Aorta (tissue), 5 donors: ENCODE measurements at regions not wholly inside any gene's neighbourhood (a gene's known extent, or its start where the extent isn't known, plus 50 kb on each side); places are given as distances from the start of the nearest gene placed in this dataset.
"Not testable (repeated sequence)": the region's sequence is repeated elsewhere in the genome, so short reads cannot be mapped to it uniquely, and the experiment has no call there.

ENCODE experiments used
- ATAC-seq: fragments of 200-7000 bp; cut with Tn5 transposase; one replicate; pipeline ENCODE4 v1.9.1; 2022; ENCODE audit warnings: moderate library complexity; ENCODE audit not compliant: low FRiP score
- DNase-seq, 2 donors: peaks; one replicate each; pipeline ENCODE4 v3.0.0-alpha.2; 2020
- H3K27ac ChIP-seq, 2 donors: one replicate each; pipeline ENCODE4 v1.5.1; 2013; ENCODE audit warnings: low read length in 2 of 2, mild to moderate bottlenecking in 2 of 2, moderate library complexity in 2 of 2, control low read depth in 1 of 2, inconsistent platforms in 1 of 2, low read depth in 1 of 2
- H3K27me3 ChIP-seq, 2 donors: one replicate each; pipeline ENCODE4 v1.6.1; 2013; ENCODE audit warnings: control low read depth in 1 of 2, low read length in 1 of 2, mild to moderate bottlenecking in 1 of 2, moderate library complexity in 1 of 2; ENCODE audit not compliant: insufficient read depth in 2 of 2, control insufficient read depth in 1 of 2
- H3K36me3 ChIP-seq, 2 donors: one replicate each; pipeline ENCODE4 v1.6.1; 2013; ENCODE audit warnings: control low read depth in 1 of 2, low read length in 1 of 2, mild to moderate bottlenecking in 1 of 2; ENCODE audit not compliant: insufficient read depth in 2 of 2, control insufficient read depth in 1 of 2
- H3K4me1 ChIP-seq, 2 donors: one replicate each; pipeline ENCODE4 v1.6.1; 2013; ENCODE audit warnings: low read length in 2 of 2, control low read depth in 1 of 2, mild to moderate bottlenecking in 1 of 2, moderate library complexity in 1 of 2; ENCODE audit not compliant: insufficient read depth in 2 of 2, control insufficient read depth in 1 of 2
- H3K4me3 ChIP-seq, 2 donors: one replicate each; pipeline ENCODE4 v1.5.1; 2013; ENCODE audit warnings: low read length in 2 of 2, control low read depth in 1 of 2, mild to moderate bottlenecking in 1 of 2
- H3K9me3 ChIP-seq: one replicate; pipeline ENCODE4 v1.6.1; 2013; ENCODE audit warnings: mild to moderate bottlenecking, low read length; ENCODE audit not compliant: control insufficient read depth
- WGBS, 2 donors: extraction: QIAGEN DNeasy Blood & Tissue Kit; methylation state at CpG; one replicate each; pipeline ENCODE4 v1.1.7; 2013; 5-methylcytosine and 5-hydroxymethylcytosine counted together
- intact Hi-C, 2 donors: fragments of 100-400 bp; cut with DNase I; formaldehyde crosslinking; loops; one replicate each; pipeline versions ENCODE4 v1.14.2 to v1.15.0; 2022
- donor health status: healthy with polysubstance abuse.
- donor health status: Bipolar disorder and iron deficiency.
- donor health status: DM: no; HTN: no; CAD: no.
- donor health status: DM: no; HTN: no; CAD: no.
- donor health status: DM: yes; HTN: yes; CAD: no.

DNA sequence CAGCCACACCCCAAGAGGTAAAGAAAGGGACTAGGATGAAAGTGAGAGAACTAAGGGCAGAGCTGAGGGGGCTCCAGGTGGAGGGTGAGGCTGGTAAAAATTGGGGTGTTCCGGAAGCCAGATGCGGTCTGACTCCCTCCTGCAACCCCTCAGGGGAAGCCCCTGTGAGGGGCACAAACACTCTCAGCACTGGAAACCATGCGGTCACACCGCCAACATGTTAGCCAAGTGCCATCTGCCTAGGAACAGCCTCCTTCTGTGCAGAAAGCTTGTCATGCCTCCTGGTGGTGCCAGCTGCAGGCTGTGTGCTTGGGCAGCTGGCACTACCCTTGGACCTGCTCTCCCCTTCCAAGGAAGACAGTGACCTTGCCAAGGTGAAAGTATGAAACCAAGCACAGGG, 83.5 kb upstream of the RPL38 start:
- WGBS, 2 donors, result 90 to 91% methylated on average over 4 of the region's 4 CpGs
- H3K36me3 ChIP-seq, result no peaks in the 10 kb centered on the region
- no peak for DNase-seq
- intact Hi-C loops, result no loop called here
- H3K9me3 ChIP-seq, result no peaks in the 10 kb centered on the region
- ATAC-seq, result no peak
- no peak overlapping the region for H3K4me3 ChIP-seq
- H3K4me1 ChIP-seq, result no peaks in the 10 kb centered on the region
- no peak overlapping the region for H3K27ac ChIP-seq
- no peaks in the 10 kb centered on the region for H3K27me3 ChIP-seq

DNA sequence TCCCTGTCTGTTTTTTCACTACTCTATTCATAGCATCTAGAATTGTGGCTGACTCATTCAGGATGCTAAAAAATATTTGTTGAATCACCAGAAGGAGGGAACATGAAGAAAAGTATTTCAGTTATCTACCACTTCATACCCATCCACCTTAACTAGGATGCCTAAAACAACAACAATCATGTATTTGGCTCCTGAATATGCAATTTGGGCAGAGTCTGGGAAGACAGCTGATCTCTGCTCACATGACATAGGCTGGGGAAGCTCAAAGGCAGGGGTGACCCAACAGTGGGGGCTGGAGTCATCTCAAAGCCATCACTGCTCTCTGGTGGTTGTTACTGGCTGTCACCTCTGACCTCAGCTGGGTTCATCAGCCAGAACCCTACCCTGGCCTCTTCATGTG, 80.1 kb upstream of the RPL38 start:
- intact Hi-C loops, result no loop called here
- DNase-seq (no peak), ATAC-seq (no peak)
- H3K27ac ChIP-seq, result no peak overlapping the region
- H3K4me3 ChIP-seq, result no peak overlapping the region
- H3K27me3 ChIP-seq, result no peaks in the 10 kb centered on the region
- H3K9me3 ChIP-seq, result no peaks in the 10 kb centered on the region
- no peaks in the 10 kb centered on the region for H3K36me3 ChIP-seq
- no peaks in the 10 kb centered on the region for H3K4me1 ChIP-seq

DNA sequence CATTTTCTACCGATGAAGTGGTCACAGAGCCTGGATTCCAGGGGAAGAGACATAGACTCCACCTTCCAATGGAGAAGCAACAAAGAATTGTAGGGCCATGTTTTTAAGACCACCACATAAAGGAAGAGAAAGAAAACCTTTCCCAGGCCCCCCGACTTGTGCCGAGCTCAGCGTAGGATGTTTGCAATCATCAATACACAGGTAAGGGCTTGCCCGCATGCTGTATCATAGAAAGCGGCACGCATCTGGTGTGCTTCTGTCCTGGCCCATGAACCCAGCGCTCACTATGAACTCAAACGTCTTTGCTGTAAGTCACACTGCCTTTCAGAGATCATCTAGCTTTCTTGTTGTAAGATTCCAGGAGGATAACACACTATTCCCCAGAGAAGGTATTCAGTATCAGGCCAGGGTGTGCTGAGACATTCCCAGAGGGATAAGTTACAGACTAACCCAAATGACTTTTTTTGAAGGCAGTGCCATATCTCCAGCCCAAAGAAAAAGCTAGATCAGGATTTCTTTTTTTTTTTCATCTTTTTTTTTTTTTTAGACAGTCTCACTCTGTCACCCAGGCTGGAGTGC, 79.5 kb upstream of the RPL38 start:
- Histone ChIP-seq H3K27ac (no peak overlapping the region), H3K36me3 (no peaks in the 10 kb centered on the region), H3K4me3 (no peak overlapping the region), H3K9me3 (no peaks in the 10 kb centered on the region), H3K27me3 (no peaks in the 10 kb centered on the region), H3K4me1 (no peaks in the 10 kb centered on the region)
- no peak for ATAC-seq
- intact Hi-C loops, result no loop called here
- DNase-seq, result no peak
- 82 to 85% methylated on average over 9 of the region's 9 CpGs for WGBS, 2 donors

DNA sequence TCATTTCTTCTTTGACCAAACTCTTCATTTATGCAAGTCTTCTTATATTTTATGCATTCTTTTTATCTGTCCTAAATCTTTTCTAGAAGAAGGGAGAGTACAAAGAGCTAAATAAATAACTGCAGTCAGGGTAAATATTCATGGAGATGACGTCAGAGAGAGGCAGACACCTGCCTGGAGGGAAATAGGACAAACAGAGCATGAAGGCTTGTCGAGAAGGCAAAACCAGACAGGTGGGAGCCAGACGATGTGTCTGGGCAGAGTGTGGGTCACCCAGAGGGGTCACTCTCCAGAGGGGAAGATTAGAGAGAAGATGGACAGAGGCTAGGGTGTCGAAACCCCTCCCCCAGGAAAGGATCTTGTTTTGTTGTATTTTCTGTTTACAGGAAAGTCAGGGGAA, 78.3 kb upstream of the RPL38 start:
- Histone ChIP-seq H3K36me3 (no peaks in the 10 kb centered on the region), H3K9me3 (no peaks in the 10 kb centered on the region), H3K27me3 (no peaks in the 10 kb centered on the region), H3K27ac (no peak overlapping the region), H3K4me3 (no peak overlapping the region), H3K4me1 (no peaks in the 10 kb centered on the region)
- no peak for ATAC-seq
- intact Hi-C loops, result no loop called here
- WGBS, 2 donors, result 31 to 35% methylated on average over 4 of the region's 4 CpGs
- no peak for DNase-seq

DNA sequence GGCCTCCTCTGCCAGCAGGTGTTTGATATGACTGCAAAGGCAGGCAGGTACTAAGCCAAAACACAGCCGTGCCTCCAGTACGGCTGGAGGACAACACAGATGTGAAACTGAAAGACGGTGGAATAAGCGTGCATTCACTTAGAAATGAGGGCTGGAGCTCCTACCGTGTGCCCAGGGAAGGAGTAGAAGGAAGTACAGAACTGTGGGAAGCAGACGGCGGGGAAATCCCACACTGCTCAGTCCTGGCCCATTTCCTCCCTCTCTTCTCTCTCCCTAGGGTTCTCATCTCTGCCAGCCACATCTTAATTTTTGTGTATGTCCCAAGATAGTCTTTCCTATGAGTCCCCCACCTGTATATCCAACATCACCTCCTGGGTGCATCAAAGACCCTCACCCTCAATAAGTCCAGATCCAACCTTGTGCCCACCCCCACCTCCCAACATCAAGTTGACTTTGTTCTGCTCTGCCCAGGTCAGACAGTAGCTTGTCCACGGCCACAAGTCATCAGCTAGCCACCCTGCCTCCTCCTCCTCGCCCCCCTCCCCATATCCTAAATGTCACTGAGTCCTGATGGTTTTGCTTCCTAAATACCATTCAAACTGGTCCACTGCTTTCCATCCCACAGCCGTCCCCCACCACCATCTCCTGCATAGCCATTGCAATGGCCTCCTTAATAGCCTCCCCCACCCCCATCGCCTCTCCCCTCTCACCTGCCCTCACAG, 77.1 kb upstream of the RPL38 start:
- Histone ChIP-seq H3K4me1 (no peaks in the 10 kb centered on the region), H3K36me3 (no peaks in the 10 kb centered on the region), H3K27ac (no peak overlapping the region), H3K27me3 (no peaks in the 10 kb centered on the region), H3K9me3 (no peaks in the 10 kb centered on the region), H3K4me3 (no peak overlapping the region)
- ATAC-seq (no peak), DNase-seq (no peak)
- 67 to 70% methylated on average over 11 of the region's 11 CpGs for WGBS, 2 donors
- intact Hi-C loops, result no loop called here

DNA sequence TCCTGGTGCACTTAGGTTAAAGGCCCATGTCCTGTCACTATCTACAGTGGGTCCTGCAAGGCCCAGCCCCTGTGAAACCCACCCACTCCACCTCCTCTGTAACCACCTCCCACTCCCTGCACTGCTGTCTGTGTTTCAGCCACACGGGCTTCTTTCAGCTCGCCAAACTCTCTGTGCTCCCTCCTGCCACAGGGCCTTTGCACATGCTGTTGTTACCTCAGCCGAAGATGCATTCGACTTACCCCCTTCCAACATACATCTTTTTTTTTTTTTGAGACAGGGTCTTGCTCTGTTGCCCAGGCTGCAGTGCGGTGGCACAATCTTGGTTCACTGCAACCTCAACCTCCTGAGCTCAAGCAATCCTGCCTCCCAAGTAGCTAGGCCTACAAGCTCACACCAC, 76.5 kb upstream of the RPL38 start:
- no peaks in the 10 kb centered on the region for H3K9me3 ChIP-seq
- no peak overlapping the region for H3K27ac ChIP-seq
- intact Hi-C loops, result no loop called here
- no peaks in the 10 kb centered on the region for H3K36me3 ChIP-seq
- H3K4me3 ChIP-seq, result no peak overlapping the region
- no peak for DNase-seq
- no peaks in the 10 kb centered on the region for H3K27me3 ChIP-seq
- H3K4me1 ChIP-seq, result no peaks in the 10 kb centered on the region
- WGBS, 2 donors, result 89 to 94% methylated on average over 5 of the region's 5 CpGs
- no peak for ATAC-seq

DNA sequence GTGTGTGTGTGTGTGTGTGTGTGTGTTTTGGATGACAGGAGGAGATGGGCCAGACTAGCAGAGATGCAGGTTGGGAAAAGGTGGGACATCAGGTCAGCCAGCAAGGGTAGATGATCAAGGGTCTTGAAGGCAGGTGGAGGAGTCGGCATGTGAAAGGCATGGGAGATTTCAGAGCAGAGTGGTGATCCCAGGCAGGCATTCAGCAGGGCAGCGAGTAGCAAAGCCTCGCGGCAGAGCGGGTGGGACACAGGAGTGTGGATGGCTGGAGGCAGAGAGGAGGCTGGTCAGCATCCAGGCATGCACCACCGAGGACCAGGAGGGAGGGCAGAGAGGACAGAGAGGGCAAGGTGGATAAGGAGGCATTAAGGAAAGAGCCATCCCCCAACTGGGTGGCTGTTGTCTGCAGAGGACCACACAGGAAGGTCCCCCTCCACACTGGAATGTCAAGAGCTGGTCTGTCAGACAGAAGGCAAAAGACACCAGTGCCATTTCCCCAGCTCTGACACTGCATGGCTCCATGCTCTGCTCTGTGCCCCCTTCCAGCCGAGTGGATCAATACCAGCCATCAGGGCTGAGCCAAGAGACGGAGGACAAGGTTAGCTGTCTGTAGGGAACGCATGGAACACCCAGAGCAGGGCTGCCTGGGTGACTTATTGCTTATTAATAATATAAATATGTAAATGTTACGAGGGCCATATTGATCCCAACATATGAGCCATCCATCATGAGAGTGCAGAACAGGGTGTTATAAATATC, 74.8 kb upstream of the RPL38 start:
- ATAC-seq, result no peak
- Histone ChIP-seq H3K27ac (no peak overlapping the region), H3K4me3 (no peak overlapping the region), H3K4me1 (no peaks in the 10 kb centered on the region), H3K36me3 (no peaks in the 10 kb centered on the region), H3K27me3 (no peaks in the 10 kb centered on the region), H3K9me3 (no peaks in the 10 kb centered on the region)
- WGBS, 2 donors, result 63 to 65% methylated on average over 10 of the region's 10 CpGs
- no peak for DNase-seq
- intact Hi-C loops, result no loop called here

DNA sequence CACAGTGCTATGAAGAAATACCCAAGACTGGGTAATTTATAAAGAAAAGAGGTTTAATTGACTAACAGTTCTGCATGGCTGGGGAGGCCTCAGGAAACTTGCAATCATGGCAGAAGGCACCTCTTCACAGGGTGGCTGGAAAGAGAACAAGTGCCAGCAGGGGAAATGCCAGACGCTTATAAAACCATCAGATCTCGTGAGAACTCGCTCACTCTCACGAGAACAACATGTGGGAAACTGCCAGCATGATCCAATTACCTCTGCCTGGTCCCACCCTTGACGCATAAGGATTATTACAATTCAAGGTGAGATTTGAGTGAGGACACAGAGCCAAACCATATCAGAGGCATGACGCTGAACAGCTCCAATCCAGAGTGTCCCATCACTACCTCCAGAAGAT, 73.7 kb upstream of the RPL38 start:
- H3K36me3 ChIP-seq, H3K9me3 ChIP-seq, DNase-seq, intact Hi-C loops, H3K27ac ChIP-seq, H3K4me3 ChIP-seq, H3K27me3 ChIP-seq, H3K4me1 ChIP-seq, ATAC-seq: not testable (repeated sequence)
- WGBS, 2 donors, result 60 to 63% methylated on average over 6 of the region's 6 CpGs

DNA sequence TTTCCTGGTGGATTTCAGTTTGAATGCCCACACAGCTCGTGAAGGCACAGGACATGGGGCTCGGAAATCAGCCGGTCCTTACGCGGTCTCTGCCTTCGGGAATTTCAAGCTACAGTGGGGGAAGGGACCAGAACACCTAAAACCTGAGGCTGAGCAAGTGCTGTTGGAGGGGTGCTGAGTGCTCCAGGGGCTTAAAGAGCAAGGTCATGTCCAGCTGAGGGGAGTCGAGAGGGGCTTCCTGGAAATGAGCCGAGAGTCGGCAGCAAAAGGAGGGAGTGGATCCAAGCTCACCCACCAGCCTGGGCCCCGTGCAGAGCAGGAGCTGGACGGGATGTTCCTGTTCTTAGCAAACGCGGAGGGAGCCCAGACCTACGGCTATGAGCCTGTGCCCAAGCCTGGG, 73.2 kb upstream of the RPL38 start:
- intact Hi-C loops, result no loop called here
- Histone ChIP-seq H3K36me3 (no peaks in the 10 kb centered on the region), H3K27me3 (no peaks in the 10 kb centered on the region), H3K4me3 (no peak overlapping the region), H3K4me1 (no peaks in the 10 kb centered on the region), H3K9me3 (no peaks in the 10 kb centered on the region), H3K27ac (no peak overlapping the region)
- no peak for DNase-seq
- 60 to 67% methylated on average over 13 to 14 of the region's 14 CpGs for WGBS, 2 donors
- no peak for ATAC-seq
